K562 (cell line): ENCODE measurements at regions not wholly inside any gene's neighbourhood (a gene's known extent, or its start where the extent isn't known, plus 50 kb on each side); places are given as distances from the start of the nearest gene placed in this dataset.

ENCODE experiments used
- ATAC-seq: fragments of 200-7000 bp; cut with Tn5 transposase; 3 replicates; pipeline ENCODE4 v1.9.1; 2020; ENCODE audit warnings: moderate library complexity
- BruUV-seq: library from RNA; stranded (reverse); fragments of 400-500 nt; replicated peaks from 2 replicates; lab custom pipeline; 2021; lab: Mats Ljungman, UMichigan
- CTCF ChIA-PET: fragments of 300-600 bp; formaldehyde crosslinking; extraction: SDS; loops from one replicate; lab custom pipeline; 2021; ENCODE audit warnings: low intra/inter-chr PET ratio; lab: Yijun Ruan, JAX
- POLR2A ChIA-PET: fragments of 300-600, 350-650 bp; sonication (Branson Sonifier 250); formaldehyde crosslinking; extraction: SDS; loops from one replicate; lab custom pipeline; 2021; ENCODE audit warnings: antibody characterized with exemption, inconsistent platforms; lab: Yijun Ruan, JAX
- DNase-seq, 4 experiments: peaks; one replicate each; pipeline versions ENCODE4 v3.0.0 to v3.0.0-alpha.2; 2011 to 2018; ENCODE audit warnings: low spot score in 3 of 4, mixed read lengths in 3 of 4; ENCODE audit errors: extremely low read depth in 1 of 4
- FAIRE-seq: peaks from 2 replicates; lab custom pipeline; 2011; peaks lifted over from hg19 to GRCh38; lab: Jason Lieb, UNC
- H2AFZ ChIP-seq: 2 replicates; pipeline ENCODE4 v1.6.0; 2011; ENCODE audit warnings: low read depth, low read length, control low read depth, inconsistent platforms
- H3K27ac ChIP-seq: fragments of 200-600 bp; 3 replicates; pipeline ENCODE4 v1.8.0; 2011; ENCODE audit warnings: low read depth, mild to moderate bottlenecking, control low read depth, inconsistent platforms, low read length, moderate library complexity, mixed read lengths; ENCODE audit errors: extremely low read depth
- H3K27me3 ChIP-seq, 2 experiments: fragments of 300-600 bp in 1 of 2; 2 replicates in 1 of 2; 3 replicates in 1 of 2; pipeline versions ENCODE4 v1.6.0 to v1.8.0; 2011; ENCODE audit warnings: inconsistent platforms in 2 of 2, low read length in 2 of 2, mild to moderate bottlenecking in 1 of 2, mixed read lengths in 1 of 2, moderate library complexity in 1 of 2; ENCODE audit not compliant: control insufficient read depth in 2 of 2, insufficient read depth in 2 of 2
- H3K36me3 ChIP-seq: fragments of 300-600 bp; 3 replicates; pipeline ENCODE4 v1.8.0; 2011; ENCODE audit warnings: mild to moderate bottlenecking, low read length, inconsistent platforms; ENCODE audit not compliant: control insufficient read depth, insufficient read depth
- H3K4me1 ChIP-seq, 2 experiments: fragments of 200-600 bp in 1 of 2; replicated peaks in 1 of 2; 2 replicates in 1 of 2; 3 replicates in 1 of 2; pipeline versions ENCODE4 v1.5.1 to v1.8.0; 2011; ENCODE audit warnings: inconsistent platforms in 2 of 2, low read length in 2 of 2, mild to moderate bottlenecking in 1 of 2, mixed read lengths in 1 of 2, moderate library complexity in 1 of 2; ENCODE audit not compliant: control insufficient read depth in 2 of 2, insufficient read depth in 2 of 2
- H3K4me2 ChIP-seq: 2 replicates; pipeline ENCODE4 v1.6.1; 2011; ENCODE audit warnings: low read length, control low read depth, inconsistent platforms, mixed read lengths; ENCODE audit not compliant: insufficient read depth
- H3K4me3 ChIP-seq: fragments of 200-600 bp; sonication (generic), shearing (Covaris generic); 2 replicates; pipeline ENCODE4 v1.5.1; 2016; ENCODE audit warnings: control low read depth, inconsistent platforms
- H3K79me2 ChIP-seq: fragments of 200-600 bp; 3 replicates; pipeline ENCODE4 v1.8.0; 2011; ENCODE audit warnings: low read length, inconsistent platforms; ENCODE audit not compliant: control insufficient read depth, insufficient read depth
- H3K9ac ChIP-seq, 2 experiments: 2 replicates each; pipeline versions ENCODE4 v1.6.0 to v1.6.1; 2011; ENCODE audit warnings: low read depth in 2 of 2, low read length in 2 of 2, control low read depth in 1 of 2, inconsistent platforms in 1 of 2, mild to moderate bottlenecking in 1 of 2, mixed read lengths in 1 of 2; ENCODE audit not compliant: insufficient read depth in 1 of 2
- H3K9me1 ChIP-seq: one replicate; pipeline ENCODE4 v1.6.0; 2011; ENCODE audit warnings: inconsistent platforms, mild to moderate bottlenecking, low read length, moderate library complexity; ENCODE audit not compliant: control insufficient read depth, insufficient read depth
- H3K9me3 ChIP-seq: replicated peaks from 2 replicates; pipeline ENCODE4 v1.5.1; 2011; ENCODE audit warnings: low read depth, low read length, inconsistent platforms; ENCODE audit not compliant: control insufficient read depth, insufficient read depth
- H4K20me1 ChIP-seq: replicated peaks from 2 replicates; pipeline ENCODE4 v1.6.1; 2011; ENCODE audit warnings: low read length, inconsistent platforms, mixed read lengths; ENCODE audit not compliant: control insufficient read depth, insufficient read depth
- BACH1 ChIP-seq: fragments of 200-800 bp; sonication (Bioruptor generic); IDR thresholded peaks from 2 replicates; pipeline ENCODE4 v1.6.1; 2016; ENCODE audit warnings: missing genetic modification characterization, missing compliant biosample characterization
- CXXC5 ChIP-seq: fragments of 250-450 bp; sonication (Bioruptor Pico); IDR thresholded peaks from 2 replicates; pipeline ENCODE4 v1.8.0; 2022; ENCODE audit warnings: inconsistent platforms, mild to moderate bottlenecking, moderate library complexity
- FOXK2 ChIP-seq, 2 experiments: fragments of 450-650 bp; IDR thresholded peaks in 1 of 2; conservative IDR thresholded peaks in 1 of 2; 2 replicates each; pipeline ENCODE4 v1.6.1; 2016; ENCODE audit warnings: low read depth in 2 of 2, mild to moderate bottlenecking in 1 of 2
- HNRNPH1 ChIP-seq: fragments of 200-400 bp; formaldehyde crosslinking; optimal IDR thresholded peaks from 2 replicates; pipeline ENCODE3; 2017; ENCODE audit warnings: low read depth, mild to moderate bottlenecking, low read length, moderate library complexity
- POLR3G ChIP-seq: IDR thresholded peaks from 2 replicates; pipeline ENCODE4 v1.6.1; 2011; ENCODE audit not compliant: insufficient read length, insufficient replicate concordance; ENCODE audit errors: extremely low read depth
- RBM17 ChIP-seq: fragments of 200-400 bp; formaldehyde crosslinking; IDR thresholded peaks from 2 replicates; pipeline ENCODE4 v1.6.1; 2017; ENCODE audit warnings: low read depth, mild to moderate bottlenecking, low read length, borderline replicate concordance
- SETDB1 ChIP-seq: IDR thresholded peaks from one replicate; pipeline ENCODE4 v1.6.1; 2012; ENCODE audit warnings: low read length, control low read depth, inconsistent platforms
- TBL1XR1 ChIP-seq, 2 experiments: IDR thresholded peaks; 2 replicates each; pipeline ENCODE4 v1.6.1; 2012; ENCODE audit warnings: improper control_type of control experiment in 2 of 2, low read length in 2 of 2, mild to moderate bottlenecking in 1 of 2
- ZNF143 ChIP-seq: sonication (generic); formaldehyde crosslinking; IDR thresholded peaks from 2 replicates; pipeline ENCODE4 v1.9.0; 2022; ENCODE audit warnings: mild to moderate bottlenecking, missing genetic modification reagents
- ZNF717 ChIP-seq: fragments of 250-450 bp; sonication (Bioruptor Pico); IDR thresholded peaks from 2 replicates; pipeline ENCODE4 v1.5.0; 2021
- WGBS: fragments of 100-300 bp; shearing (Covaris generic); methylation state at CpG from one replicate; pipeline ENCODE4 v1.1.6; 2016; ENCODE audit warnings: low coverage, mixed read lengths; ENCODE audit not compliant: insufficient coverage; ENCODE audit errors: missing lambda C conversion rate; 5-methylcytosine and 5-hydroxymethylcytosine counted together
- in situ Hi-C: fragments of 300-500 bp; cut with MboI; formaldehyde crosslinking; loops from 4 replicates; pipeline ENCODE4 v1.15.0; 2018; ENCODE audit warnings: inconsistent platforms, mixed read lengths
- intact Hi-C: fragments of 100-400 bp; cut with micrococcal nuclease; formaldehyde crosslinking; loops from 2 replicates; pipeline ENCODE4 v1.14.2; 2022

DNA sequence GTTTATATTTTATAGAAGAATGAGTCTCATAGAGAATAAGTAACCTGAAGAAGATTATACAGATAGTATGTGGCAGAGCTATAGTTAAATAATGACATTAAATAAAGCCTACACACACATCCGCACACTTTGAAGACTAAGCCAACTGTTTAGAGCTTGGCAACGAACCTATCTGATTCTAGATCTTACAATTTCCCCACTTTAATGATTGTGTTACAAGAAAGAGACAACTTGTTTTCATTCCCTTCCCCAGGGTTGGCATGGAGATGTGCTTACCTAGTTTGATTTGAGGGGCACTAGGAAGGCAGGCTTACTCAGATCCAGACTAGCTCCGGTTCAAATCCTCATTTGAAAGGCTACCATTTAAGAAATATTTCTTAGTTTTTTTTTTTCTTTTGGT lies 61.9 kb upstream of the CBLB start:
- Histone ChIP-seq H3K4me1 (peaks cover 0 to 3% of the 10 kb centered on the region in 2 experiments; a peak in 2 of 5 replicates), H3K27ac (no peak overlapping the region), H3K4me2 (no peak overlapping the region), H4K20me1 (no peaks in the 10 kb centered on the region), H3K4me3 (no peak overlapping the region), H2AFZ (no peak overlapping the region), H3K79me2 (no peaks in the 10 kb centered on the region), H3K36me3 (no peaks in the 10 kb centered on the region), H3K27me3 (no peaks in the 10 kb centered on the region), H3K9ac (no peak overlapping the region), H3K9me1 (no peaks in the 10 kb centered on the region), H3K9me3 (no peaks in the 10 kb centered on the region)
- intact Hi-C loops = no loop called here
- BruUV-seq = no TSS peak
- ChIA-PET POLR2A (no interaction called here), CTCF (no interaction called here)
- in situ Hi-C loops = no loop called here
- FAIRE-seq = no peak
- WGBS = 60% methylated on average over 3 of the region's 3 CpGs
- DNase-seq = no peak
- no peak for ATAC-seq
- TF ChIP-seq RBM17 = no peak
- TF ChIP-seq FOXK2 (conservative IDR thresholded peaks at IDR 0.05 in 1 of 2, IDR thresholded peaks at IDR 0.05 in 1 of 2; ENCODE audit: low read depth in 2 of 2) = no peak
- no peak for TF ChIP-seq BACH1 (tag)
- no peak for TF ChIP-seq CXXC5 (CRISPR knock-in tag)
- no peak for TF ChIP-seq ZNF717 (CRISPR knock-in tag)
- no peak for TF ChIP-seq TBL1XR1 (IDR thresholded peaks at IDR 0.05; ENCODE audit: low read length in 2 of 2)
- no peak for TF ChIP-seq HNRNPH1
- TF ChIP-seq SETDB1 = no peak
- no peak for TF ChIP-seq ZNF143 (CRISPR knock-in tag)
- TF ChIP-seq POLR3G = no peak
